ENCODE measurements at regions not wholly inside any gene's neighbourhood (a gene's known extent, or its start where the extent isn't known, plus 50 kb on each side); places are given as distances from the start of the nearest gene placed in this dataset.

GRCh38 chr1:164226977-164227376, 332.0 kb upstream of the PBX1 start:
- TF ChIP-seq, protein P1, sequence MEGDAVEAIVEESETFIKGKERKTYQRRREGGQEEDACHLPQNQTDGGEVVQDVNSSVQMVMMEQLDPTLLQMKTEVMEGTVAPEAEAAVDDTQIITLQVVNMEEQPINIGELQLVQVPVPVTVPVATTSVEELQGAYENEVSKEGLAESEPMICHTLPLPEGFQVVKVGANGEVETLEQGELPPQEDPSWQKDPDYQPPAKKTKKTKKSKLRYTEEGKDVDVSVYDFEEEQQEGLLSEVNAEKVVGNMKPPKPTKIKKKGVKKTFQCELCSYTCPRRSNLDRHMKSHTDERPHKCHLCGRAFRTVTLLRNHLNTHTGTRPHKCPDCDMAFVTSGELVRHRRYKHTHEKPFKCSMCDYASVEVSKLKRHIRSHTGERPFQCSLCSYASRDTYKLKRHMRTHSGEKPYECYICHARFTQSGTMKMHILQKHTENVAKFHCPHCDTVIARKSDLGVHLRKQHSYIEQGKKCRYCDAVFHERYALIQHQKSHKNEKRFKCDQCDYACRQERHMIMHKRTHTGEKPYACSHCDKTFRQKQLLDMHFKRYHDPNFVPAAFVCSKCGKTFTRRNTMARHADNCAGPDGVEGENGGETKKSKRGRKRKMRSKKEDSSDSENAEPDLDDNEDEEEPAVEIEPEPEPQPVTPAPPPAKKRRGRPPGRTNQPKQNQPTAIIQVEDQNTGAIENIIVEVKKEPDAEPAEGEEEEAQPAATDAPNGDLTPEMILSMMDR (conservative IDR thresholded peaks at IDR 0.05; ENCODE audit: low read depth, low read length): no peak
- TF ChIP-seq EZH2 (IDR thresholded peaks at IDR 0.05; ENCODE audit: borderline replicate concordance, low read depth, low read length, poor library complexity, severe bottlenecking): no peak
